ENCODE measurements at regions not wholly inside any gene's neighbourhood (a gene's known extent, or its start where the extent isn't known, plus 50 kb on each side); places are given as distances from the start of the nearest gene placed in this dataset.
"Not testable (repeated sequence)": the region's sequence is repeated elsewhere in the genome, so short reads cannot be mapped to it uniquely, and the experiment has no call there.

- in situ Hi-C loops (cut with MboI; ENCODE audit: low sequenced_read_pairs): no loop called here
Observed at GRCh38 chr21:22691658-22692057, 1693.4 kb downstream of the NCAM2 start.

GRCh38 chr21:22703521-22703920, 1705.3 kb downstream of the NCAM2 start:
- in situ Hi-C loops (cut with MboI; ENCODE audit: low sequenced_read_pairs): no loop called here

- in situ Hi-C loops (cut with MboI; ENCODE audit: low sequenced_read_pairs): no loop called here
Observed at GRCh38 chr21:22710721-22711120, 1712.5 kb downstream of the NCAM2 start.

GRCh38 chr21:22711636-22712035, 1713.4 kb downstream of the NCAM2 start:
- in situ Hi-C loops (cut with MboI; ENCODE audit: low sequenced_read_pairs): no loop called here

GRCh38 chr21:22725436-22725835, 1727.2 kb downstream of the NCAM2 start:
- in situ Hi-C loops (cut with MboI; ENCODE audit: low sequenced_read_pairs): no loop called here

- in situ Hi-C loops (cut with MboI; ENCODE audit: low sequenced_read_pairs): no loop called here
Observed at GRCh38 chr21:22728091-22728490, 1729.9 kb downstream of the NCAM2 start.

DNA sequence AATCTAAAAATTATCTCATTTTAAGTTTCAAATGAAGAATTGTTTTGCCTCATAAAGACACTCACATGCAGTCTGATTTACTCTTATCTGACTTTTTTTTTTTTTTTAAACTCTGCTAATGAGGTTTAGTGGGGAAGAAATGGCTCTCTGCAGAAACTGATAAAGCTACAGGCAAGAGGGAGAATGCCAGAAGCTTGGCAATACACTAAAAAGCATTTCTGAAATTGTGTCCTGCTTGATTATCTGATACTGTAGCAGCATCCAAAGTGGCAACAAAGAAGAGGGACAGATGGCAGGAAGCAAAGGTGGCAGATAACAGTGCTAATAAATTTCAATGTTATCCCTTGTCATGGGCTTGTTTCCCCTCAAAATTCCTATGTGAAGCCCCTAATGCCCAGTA, 1744.9 kb downstream of the NCAM2 start:
- in situ Hi-C loops (cut with MboI; ENCODE audit: low sequenced_read_pairs): no loop called here

DNA sequence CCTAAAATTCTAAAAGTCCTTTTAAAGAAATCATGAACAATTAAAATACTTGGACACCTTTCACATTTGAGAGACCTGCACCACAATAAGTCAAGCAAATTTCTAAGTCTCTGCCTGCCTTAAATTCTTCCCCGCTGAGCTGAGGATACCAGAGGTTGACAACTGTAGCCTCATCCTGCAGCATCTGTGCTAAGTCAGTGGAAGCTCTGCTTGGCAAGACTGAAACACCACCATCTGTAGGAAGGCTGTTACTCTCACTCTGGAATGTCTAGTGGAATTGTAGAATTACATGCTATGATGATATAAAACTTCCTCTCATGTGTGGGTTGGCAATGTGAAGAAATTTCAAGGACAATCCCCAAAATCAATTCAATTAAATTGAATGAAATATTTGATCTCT, 1756.5 kb downstream of the NCAM2 start:
- in situ Hi-C loops (cut with MboI; ENCODE audit: low sequenced_read_pairs): no loop called here

GRCh38 chr21:22758478-22758877, 1760.3 kb downstream of the NCAM2 start:
- in situ Hi-C loops (cut with MboI; ENCODE audit: low sequenced_read_pairs): no loop called here

- in situ Hi-C loops (cut with MboI; ENCODE audit: low sequenced_read_pairs): no loop called here
Observed at GRCh38 chr21:22762463-22762862, 1764.3 kb downstream of the NCAM2 start.

- in situ Hi-C loops (cut with MboI; ENCODE audit: low sequenced_read_pairs): no loop called here
Observed at GRCh38 chr21:22763442-22763841, 1765.2 kb downstream of the NCAM2 start.

DNA sequence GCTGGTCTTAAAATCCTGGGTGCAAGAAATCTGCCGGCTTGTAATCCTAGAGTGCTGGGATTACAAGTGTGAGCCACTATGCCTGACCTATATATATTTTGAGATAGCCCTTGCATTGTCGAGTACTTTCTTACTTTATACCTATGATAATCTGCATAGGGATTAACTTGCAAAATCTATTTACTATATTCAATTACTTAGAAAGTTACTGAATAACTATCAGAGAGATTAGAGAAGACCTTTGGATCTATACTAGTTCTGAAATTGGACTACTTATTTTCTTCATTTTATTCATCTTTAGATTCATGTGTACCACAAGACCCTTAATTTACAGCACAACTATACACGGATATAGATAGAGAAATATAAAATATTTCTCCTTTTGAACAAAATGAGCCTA, 1766.0 kb downstream of the NCAM2 start:
- in situ Hi-C loops (cut with MboI; ENCODE audit: low sequenced_read_pairs): no loop called here

- in situ Hi-C loops (cut with MboI; ENCODE audit: low sequenced_read_pairs): loop anchor here (25.0 kb wide), 1 partner anchor 1779 kb away; no protein-coding TSS in a partner anchor
Observed at GRCh38 chr21:22791376-22791775, 1793.2 kb downstream of the NCAM2 start.

- in situ Hi-C loops (cut with MboI; ENCODE audit: low sequenced_read_pairs): loop anchor here (25.0 kb wide), 1 partner anchor 1780 kb away; no protein-coding TSS in a partner anchor
Observed at GRCh38 chr21:22791986-22792560, 1793.9 kb downstream of the NCAM2 start.

- in situ Hi-C loops (cut with MboI; ENCODE audit: low sequenced_read_pairs): loop anchor here (25.0 kb wide), 1 partner anchor 1783 kb away; no protein-coding TSS in a partner anchor
Observed at GRCh38 chr21:22795091-22795490, 1796.9 kb downstream of the NCAM2 start.

DNA sequence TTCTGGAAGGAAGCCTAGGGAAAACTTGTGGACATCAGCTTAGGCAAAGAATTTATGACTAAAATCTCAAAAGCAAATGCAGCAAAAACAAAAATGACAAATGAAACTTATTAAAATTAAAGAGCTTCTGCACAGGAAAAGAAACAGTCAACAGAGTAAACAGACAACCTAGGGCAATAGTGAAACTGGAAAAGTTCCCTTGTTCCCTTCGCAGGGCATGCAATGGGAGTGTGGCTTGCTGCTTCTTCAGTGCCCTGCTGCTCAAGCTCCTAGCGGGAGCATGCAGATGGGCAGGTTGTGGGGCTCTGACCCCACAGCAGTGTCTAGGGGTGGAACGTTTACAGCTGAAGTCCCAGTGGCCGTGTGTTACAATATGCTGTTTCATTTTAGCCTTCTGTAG, 1797.4 kb downstream of the NCAM2 start:
- in situ Hi-C loops (cut with MboI; ENCODE audit: low sequenced_read_pairs): loop anchor here (25.0 kb wide), 1 partner anchor 1783 kb away; no protein-coding TSS in a partner anchor

- in situ Hi-C loops (cut with MboI; ENCODE audit: low sequenced_read_pairs): loop anchor here (25.0 kb wide), 1 partner anchor 1784 kb away; no protein-coding TSS in a partner anchor
Observed at GRCh38 chr21:22796147-22796546, 1797.9 kb downstream of the NCAM2 start.

GRCh38 chr21:22804151-22804550, 1805.9 kb downstream of the NCAM2 start:
- in situ Hi-C loops (cut with MboI; ENCODE audit: low sequenced_read_pairs): no loop called here

GRCh38 chr21:22806278-22806677, 1808.1 kb downstream of the NCAM2 start:
- in situ Hi-C loops (cut with MboI; ENCODE audit: low sequenced_read_pairs): no loop called here

- in situ Hi-C loops (cut with MboI; ENCODE audit: low sequenced_read_pairs): no loop called here
Observed at GRCh38 chr21:22813201-22813600, 1815.0 kb downstream of the NCAM2 start.

DNA sequence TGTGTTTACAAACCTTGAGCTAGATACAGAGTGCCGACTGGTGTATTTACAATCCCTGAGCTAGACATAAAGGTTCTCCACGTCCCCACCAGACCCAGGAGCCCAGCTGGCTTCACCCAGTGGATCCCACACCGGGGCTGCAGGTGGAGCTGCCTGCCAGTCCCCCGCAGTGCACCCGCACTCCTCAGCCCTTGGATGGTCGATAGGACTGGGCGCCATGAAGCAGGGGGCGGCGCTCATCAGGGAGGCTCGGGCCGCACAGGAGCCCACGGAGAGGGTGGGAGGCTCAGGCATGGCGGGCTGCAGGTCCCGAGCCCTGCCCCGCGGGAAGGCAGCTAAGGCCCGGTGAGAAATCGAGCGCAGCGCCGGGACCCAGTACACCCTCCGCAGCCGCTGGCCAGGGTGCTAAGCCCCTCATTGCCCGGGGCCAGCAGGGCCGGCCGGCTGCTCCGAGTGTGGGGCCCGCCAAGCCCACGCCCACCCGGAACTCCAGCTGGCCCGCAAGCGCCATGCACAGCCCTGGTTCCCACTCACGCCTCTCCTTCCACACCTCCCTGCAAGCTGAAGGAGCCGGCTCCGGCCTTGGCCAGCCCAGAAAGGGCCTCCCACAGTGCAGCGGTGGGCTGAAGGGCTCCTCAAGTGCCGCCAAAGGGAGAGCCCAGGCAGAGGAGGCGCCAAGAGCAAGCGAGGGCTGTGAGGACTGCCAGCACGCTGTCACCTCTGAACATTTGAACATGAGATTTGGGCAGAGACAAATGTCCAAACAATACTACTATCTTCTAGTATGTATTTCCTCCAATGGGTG, 1820.7 kb downstream of the NCAM2 start:
- in situ Hi-C loops (cut with MboI; ENCODE audit: low sequenced_read_pairs): not testable (repeated sequence)

GRCh38 chr21:22827422-22827821, 1829.2 kb downstream of the NCAM2 start:
- in situ Hi-C loops (cut with MboI; ENCODE audit: low sequenced_read_pairs): no loop called here

Data from HL-60/S4 (cell line).